ENCODE measurements at regions not wholly inside any gene's neighbourhood (a gene's known extent, or its start where the extent isn't known, plus 50 kb on each side); places are given as distances from the start of the nearest gene placed in this dataset.
"Not testable (repeated sequence)": the region's sequence is repeated elsewhere in the genome, so short reads cannot be mapped to it uniquely, and the experiment has no call there.

DNA sequence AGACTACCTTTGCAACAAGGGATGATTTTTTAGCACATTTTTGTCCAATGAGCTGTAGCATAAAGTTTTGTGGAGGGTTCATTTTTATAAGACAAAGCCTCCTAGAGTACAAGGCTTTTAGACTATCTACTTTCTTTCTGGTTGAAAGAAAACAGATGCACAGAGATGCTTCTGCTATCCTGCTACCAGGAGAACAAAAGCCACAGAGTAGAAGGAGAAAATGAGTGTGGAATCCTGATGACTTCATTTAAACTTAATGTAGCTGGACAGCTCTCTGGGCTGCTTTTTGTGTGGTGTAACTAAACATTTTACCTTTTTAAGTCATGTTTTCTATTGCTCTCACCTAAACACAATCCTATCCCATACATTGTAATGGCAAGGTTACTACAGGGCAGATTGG, 1009.4 kb downstream of the TLE1 start:
- DNase-seq = no peak

GRCh38 chr9:80678906-80679305, 1010.4 kb downstream of the TLE1 start:
- DNase-seq = no peak

GRCh38 chr9:80673496-80673895, 1015.9 kb downstream of the TLE1 start:
- DNase-seq = no peak

DNA sequence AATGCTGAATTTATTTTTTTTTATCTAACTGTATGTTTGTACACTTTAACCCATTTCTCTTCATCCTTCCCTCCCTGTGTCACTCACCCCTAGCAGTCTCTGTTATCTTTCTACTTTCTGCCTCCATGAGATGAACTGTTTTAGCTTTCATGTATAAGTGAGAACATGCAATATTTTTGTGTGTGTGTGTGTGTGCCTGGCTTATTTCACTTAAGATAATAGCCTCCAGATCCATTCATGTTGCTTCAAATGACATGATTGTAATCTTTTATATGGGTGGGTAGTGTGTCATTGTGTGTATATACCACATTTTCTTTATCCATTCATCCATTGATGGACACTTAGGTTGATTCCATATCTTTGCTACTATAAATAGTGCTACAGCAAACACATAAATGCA, 1023.9 kb downstream of the TLE1 start:
- no peak for DNase-seq

GRCh38 chr9:80664327-80665210, 1024.8 kb downstream of the TLE1 start:
- no peak for DNase-seq

DNA sequence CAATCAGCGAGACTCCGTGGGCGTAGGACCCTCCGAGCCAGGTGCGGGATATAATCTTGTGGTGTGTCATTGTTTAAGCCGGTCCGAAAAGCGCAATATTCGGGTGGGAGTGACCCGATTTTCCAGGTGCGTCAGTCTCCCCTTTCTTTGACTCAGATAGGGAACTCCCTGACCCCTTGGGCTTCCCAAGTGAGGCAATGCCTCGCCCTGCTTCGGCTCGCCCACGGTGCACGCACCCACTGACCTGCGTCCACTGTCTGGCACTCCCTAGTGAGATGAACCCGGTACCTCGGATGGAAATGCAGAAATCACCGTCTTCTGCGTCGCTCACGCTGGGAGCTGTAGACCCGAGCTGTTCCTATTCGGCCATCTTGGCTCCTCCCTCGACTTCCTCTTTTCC, 1029.6 kb downstream of the TLE1 start:
- not testable (repeated sequence) for DNase-seq

GRCh38 chr9:80651044-80651443, 1038.3 kb downstream of the TLE1 start:
- no peak for DNase-seq

- no peak for DNase-seq
Measured at GRCh38 chr9:80649496-80649895, 1039.9 kb downstream of the TLE1 start.

- no peak for DNase-seq
Measured at GRCh38 chr9:80649001-80649420, 1040.3 kb downstream of the TLE1 start.

- DNase-seq = no peak
Measured at GRCh38 chr9:80648336-80648735, 1041.0 kb downstream of the TLE1 start.

- DNase-seq = no peak
Measured at GRCh38 chr9:80646211-80646610, 1043.1 kb downstream of the TLE1 start.

DNA sequence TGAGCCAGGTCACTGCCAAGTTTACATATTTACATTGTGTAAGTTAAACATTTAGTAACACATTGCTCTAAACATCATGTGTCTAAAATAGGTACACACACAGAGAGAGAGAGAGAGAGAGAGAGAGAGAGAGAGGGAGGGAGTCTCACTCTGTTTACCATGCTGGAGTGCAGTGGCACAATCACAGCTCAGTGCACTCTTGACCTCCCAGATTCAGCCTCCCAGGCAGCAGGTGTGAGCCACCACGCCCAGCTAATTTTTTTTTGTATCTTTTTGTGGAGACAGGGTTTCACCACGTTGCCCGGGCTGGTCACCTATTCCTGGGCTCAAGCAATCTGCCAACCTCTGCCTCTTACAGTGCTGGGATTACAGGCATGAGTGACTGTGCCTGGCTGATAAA, 1045.3 kb downstream of the TLE1 start:
- no peak for DNase-seq

DNA sequence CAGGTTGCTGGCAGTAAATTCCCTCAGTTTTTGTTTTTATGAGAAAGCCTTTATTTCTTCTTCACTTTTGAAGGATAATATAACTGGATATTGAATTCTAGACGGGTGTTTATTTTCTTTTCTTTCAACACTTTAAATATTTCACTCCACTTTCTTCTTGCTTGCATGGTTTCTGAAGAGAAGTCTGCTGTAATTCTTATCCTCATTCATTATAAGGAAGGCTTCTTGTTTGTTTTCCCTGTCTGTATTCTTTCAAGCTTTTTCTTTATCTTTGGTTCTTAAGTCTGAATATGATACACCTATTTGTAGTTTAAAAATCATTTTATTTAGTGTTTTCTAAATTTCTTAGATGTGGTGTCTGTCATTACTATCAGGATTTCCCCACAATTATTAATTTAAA, 1054.3 kb downstream of the TLE1 start:
- no peak for DNase-seq

DNA sequence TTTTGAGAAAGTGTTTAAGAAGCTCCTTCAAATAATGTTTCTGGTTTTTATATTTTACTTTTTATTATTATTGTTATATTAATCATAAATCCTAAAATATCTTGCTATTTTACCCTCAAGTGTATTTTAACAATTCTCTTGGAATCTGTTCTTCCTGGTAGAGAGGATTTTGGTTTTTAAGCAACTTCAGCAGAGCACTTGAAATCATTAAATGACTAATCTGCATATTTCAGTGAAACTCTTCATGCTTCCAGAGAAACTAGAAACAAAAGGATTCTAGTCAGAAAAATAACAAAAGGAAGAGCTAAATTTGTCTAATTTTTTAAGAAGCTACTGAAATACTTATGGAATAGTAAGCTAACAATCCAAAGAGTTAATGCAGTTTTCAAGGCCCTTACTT, 1057.3 kb downstream of the TLE1 start:
- DNase-seq = no peak

- DNase-seq = no peak
Measured at GRCh38 chr9:80622508-80622907, 1050.7 kb downstream of the TLE4 start.

DNA sequence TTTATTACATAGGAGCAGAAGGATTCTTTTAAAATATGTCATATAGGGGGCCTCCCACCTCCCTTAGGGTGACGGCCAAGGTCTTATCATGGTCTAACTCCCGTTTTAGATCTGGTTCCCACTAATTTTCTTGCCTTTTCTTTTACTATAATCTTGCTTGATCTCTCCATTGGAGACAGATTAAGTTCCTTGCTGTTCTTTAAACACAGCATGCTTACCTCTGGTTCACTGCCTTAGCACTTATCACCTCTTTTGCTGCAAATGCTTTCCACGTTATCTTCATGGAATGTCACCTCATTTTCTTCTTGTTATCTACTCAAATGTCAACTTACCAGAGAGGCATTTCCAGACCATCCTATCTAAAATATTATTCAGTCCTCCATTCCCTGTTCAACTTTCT, 1047.6 kb downstream of the TLE4 start:
- no peak for DNase-seq

DNA sequence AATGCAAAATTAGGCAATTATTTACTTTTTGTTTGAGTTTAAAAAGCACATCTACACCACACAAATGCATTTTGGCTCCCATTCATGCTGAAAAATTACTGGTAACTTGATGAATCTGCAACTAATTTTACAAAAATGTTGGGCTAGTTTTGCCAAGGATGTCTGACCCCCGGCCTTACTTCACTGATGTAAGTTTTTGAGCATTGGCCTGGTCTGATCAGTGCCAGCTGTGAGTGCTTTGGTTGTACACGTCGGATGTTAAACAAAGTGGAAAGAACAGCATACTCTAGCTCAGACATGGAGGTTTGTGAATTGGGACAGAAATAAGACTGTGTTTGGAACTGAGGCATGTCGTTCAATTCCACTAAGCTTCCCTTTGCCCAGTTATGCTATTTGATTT, 1044.2 kb downstream of the TLE4 start:
- no peak for DNase-seq

DNA sequence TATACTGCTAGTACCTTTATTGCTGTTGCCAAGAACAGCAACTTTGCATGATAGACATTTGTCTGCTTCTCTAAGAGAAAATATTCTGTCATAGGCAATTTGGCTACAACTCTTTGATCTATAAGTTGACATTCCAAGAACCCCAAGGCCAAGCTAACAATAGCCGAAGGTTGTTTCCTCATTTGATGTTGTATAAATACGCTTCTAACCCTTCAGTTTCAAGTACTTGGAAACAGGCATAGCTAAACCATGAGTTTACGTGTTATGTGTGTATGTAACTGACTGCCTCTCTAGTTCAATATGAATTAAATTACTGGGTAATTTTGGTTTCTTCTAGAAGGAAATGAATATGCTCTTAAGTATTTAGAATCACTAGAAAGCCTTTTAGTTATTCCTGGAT, 1034.0 kb downstream of the TLE4 start:
- DNase-seq = no peak

- DNase-seq = no peak
Measured at GRCh38 chr9:80605129-80605528, 1033.4 kb downstream of the TLE4 start.

GRCh38 chr9:80602291-80602690, 1030.5 kb downstream of the TLE4 start:
- DNase-seq = no peak

- DNase-seq = no peak
Measured at GRCh38 chr9:80596579-80596978, 1024.8 kb downstream of the TLE4 start.

DNA sequence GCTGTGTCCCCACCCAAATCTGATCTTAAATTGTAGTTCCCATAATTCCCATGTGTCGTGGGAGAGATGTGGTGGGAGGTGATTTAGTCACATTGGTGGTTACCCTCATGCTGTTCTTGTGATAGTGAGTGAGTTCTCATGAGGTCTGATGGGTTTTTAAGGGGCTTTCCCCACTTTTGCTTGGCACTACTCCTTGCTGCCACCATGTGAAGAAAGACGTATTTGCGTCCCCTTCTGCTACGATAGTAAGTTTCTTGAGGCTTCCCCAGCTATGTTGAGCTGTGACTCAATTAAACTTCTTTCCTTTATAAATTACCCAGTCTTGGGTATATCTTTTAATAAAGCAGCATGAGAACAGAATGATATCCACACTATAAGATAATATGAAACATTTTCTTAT, 1023.4 kb downstream of the TLE4 start:
- DNase-seq = no peak

GRCh38 chr9:80592413-80592812, 1020.6 kb downstream of the TLE4 start:
- DNase-seq = no peak

GRCh38 chr9:80586786-80587330, 1015.1 kb downstream of the TLE4 start:
- DNase-seq = no peak

DNA sequence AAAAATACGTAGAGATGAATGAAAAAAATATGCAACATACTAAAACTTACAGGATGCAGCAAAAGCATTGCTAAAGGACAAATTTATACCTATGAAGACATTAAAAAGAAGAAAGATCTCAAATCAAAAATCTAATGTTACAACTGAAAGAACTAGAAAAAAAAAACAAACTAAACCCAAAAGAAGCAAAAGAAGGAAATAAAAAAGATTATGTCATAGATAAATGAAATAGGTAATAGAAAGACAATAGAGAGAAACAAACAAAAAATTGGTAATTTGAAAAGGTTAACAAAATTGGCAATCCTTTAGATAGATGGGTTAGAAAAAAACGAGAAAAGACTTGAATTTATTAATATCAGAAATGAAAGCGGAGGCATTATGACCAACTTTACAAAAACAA, 1000.2 kb downstream of the TLE4 start:
- no peak for DNase-seq
